HFFc6 (cell line): ENCODE measurements at regions not wholly inside any gene's neighbourhood (a gene's known extent, or its start where the extent isn't known, plus 50 kb on each side); places are given as distances from the start of the nearest gene placed in this dataset.
"Not testable (repeated sequence)": the region's sequence is repeated elsewhere in the genome, so short reads cannot be mapped to it uniquely, and the experiment has no call there.

ENCODE experiments used
- DNase-seq: peaks from one replicate; pipeline ENCODE4 v3.0.0-alpha.2; 2018
- H3K27ac Mint-ChIP-seq: 2 replicates; pipeline ENCODE4 v1.8.0; 2020; ENCODE audit warnings: mild to moderate bottlenecking, mixed read lengths
- H3K27me3 Mint-ChIP-seq: 2 replicates; pipeline ENCODE4 v1.8.0; 2021; ENCODE audit warnings: mild to moderate bottlenecking, moderate library complexity, mixed read lengths; ENCODE audit not compliant: insufficient read depth
- H3K36me3 Mint-ChIP-seq: 2 replicates; pipeline ENCODE4 v1.8.0; 2021; ENCODE audit warnings: low read depth, mixed read lengths
- H3K4me1 Mint-ChIP-seq: 2 replicates; pipeline ENCODE4 v1.8.0; 2020; ENCODE audit warnings: low read depth, mixed read lengths
- H3K4me3 Mint-ChIP-seq: 2 replicates; pipeline ENCODE4 v1.8.0; 2020; ENCODE audit warnings: mild to moderate bottlenecking, moderate library complexity, mixed read lengths
- H3K9me3 Mint-ChIP-seq: 2 replicates; pipeline ENCODE4 v1.8.0; 2020; ENCODE audit warnings: mild to moderate bottlenecking, mixed read lengths
- CTCF ChIP-seq: fragments of 200-600 bp; sonication (generic); IDR thresholded peaks from 2 replicates; pipeline ENCODE4 v1.5.0; 2021; ENCODE audit warnings: antibody characterized with exemption, mild to moderate bottlenecking

GRCh38 chr16:17031484-17032268 lies 439.1 kb downstream of the XYLT1 start:
- no peak for TF ChIP-seq CTCF
- Mint-ChIP-seq H3K27me3 (no peaks in the 10 kb centered on the region), H3K4me3 (no peak overlapping the region), H3K27ac (no peak overlapping the region), H3K36me3 (no peaks in the 10 kb centered on the region), H3K9me3 (no peaks in the 10 kb centered on the region), H3K4me1 (no peaks in the 10 kb centered on the region)
- no peak for DNase-seq

DNA sequence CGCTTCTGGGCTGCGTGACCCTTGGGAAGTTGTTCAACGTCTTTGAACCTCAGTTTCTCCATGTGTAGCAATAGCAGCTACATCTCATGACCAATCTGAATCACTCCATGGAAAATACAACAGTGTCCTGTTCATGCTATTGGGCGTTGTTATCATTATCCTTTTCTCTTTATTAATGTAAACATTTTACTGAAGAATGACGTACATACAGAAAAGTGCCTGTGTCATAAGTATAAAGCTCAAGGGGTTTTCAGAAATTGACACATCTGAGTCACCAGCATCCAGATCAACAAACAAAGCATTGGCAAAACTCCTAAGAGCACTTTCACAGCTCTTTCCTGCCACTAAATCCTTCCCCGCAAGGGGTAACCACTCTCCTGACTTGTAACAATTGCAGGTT lies 438.4 kb downstream of the XYLT1 start:
- no peak overlapping the region for H3K27ac Mint-ChIP-seq
- H3K27me3 Mint-ChIP-seq, result no peaks in the 10 kb centered on the region
- no peak for TF ChIP-seq CTCF
- no peaks in the 10 kb centered on the region for H3K36me3 Mint-ChIP-seq
- H3K4me1 Mint-ChIP-seq, result no peaks in the 10 kb centered on the region
- H3K9me3 Mint-ChIP-seq, result no peaks in the 10 kb centered on the region
- H3K4me3 Mint-ChIP-seq, result no peak overlapping the region
- no peak for DNase-seq

DNA sequence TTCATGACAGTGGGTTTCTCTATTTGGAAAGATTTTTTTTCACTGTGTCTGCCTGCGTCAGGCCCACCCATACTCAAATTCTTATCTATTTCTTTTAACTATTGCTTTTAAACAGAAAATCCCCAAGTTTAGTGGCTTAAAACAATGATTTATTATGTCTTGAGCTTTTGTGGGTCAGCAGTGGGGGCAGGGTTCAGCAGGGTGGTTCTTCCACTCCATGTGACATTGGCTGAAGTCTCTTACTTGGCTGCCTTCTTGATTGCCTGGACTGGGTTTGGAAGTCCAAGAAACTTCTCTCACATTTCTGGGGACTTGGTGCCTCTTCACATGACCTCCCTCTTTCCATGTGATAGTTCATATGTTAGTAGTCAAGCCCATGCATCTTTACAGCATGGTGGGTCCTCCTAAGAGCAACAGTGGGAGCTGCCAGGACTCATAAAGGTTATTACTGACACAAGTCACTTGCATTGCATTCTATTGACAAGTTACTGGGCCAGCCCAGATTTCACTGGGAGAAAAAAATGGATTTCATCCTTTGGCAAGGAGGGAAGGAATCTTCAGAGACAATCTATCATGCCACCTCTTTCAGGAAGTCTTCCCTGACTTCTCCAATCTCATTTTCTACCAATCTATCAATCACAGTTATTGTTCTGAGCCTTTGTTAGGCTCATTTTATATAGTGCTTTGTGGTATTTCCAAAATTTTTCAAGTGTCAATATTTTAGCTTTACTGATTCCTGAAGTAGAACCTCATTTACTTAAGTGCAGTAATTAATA lies 436.1 kb downstream of the XYLT1 start:
- no peaks in the 10 kb centered on the region for H3K36me3 Mint-ChIP-seq
- no peaks in the 10 kb centered on the region for H3K4me1 Mint-ChIP-seq
- H3K9me3 Mint-ChIP-seq, result no peaks in the 10 kb centered on the region
- H3K27me3 Mint-ChIP-seq, result no peaks in the 10 kb centered on the region
- no peak for TF ChIP-seq CTCF
- no peak overlapping the region for H3K27ac Mint-ChIP-seq
- no peak overlapping the region for H3K4me3 Mint-ChIP-seq
- no peak for DNase-seq

DNA sequence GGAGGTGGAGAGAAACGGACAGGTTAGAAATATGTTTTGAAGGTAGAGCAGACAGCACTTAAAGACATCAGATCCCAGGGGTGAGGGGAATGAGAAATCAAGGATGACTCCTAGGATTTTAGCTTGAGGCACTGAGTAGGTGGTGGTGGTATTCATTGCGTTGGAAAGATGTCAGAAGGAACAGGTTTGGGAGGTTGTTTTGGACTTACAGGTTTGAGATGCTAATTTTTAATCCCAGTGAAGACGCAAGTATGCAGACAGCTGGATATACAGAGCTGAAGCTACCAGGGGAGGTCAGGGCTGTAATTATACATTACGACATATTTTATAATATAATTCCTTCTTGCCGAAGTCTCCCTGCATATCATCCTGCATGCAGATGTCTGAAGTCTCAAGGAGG lies 433.3 kb downstream of the XYLT1 start:
- no peaks in the 10 kb centered on the region for H3K27me3 Mint-ChIP-seq
- H3K9me3 Mint-ChIP-seq, result no peaks in the 10 kb centered on the region
- no peaks in the 10 kb centered on the region for H3K36me3 Mint-ChIP-seq
- no peak overlapping the region for H3K27ac Mint-ChIP-seq
- H3K4me3 Mint-ChIP-seq, result no peak overlapping the region
- TF ChIP-seq CTCF, result no peak
- no peak for DNase-seq
- no peaks in the 10 kb centered on the region for H3K4me1 Mint-ChIP-seq

- no peaks in the 10 kb centered on the region for H3K27me3 Mint-ChIP-seq
- no peaks in the 10 kb centered on the region for H3K4me1 Mint-ChIP-seq
- H3K4me3 Mint-ChIP-seq, result no peak overlapping the region
- no peaks in the 10 kb centered on the region for H3K36me3 Mint-ChIP-seq
- TF ChIP-seq CTCF, result no peak
- no peaks in the 10 kb centered on the region for H3K9me3 Mint-ChIP-seq
- no peak overlapping the region for H3K27ac Mint-ChIP-seq
- no peak for DNase-seq
These were observed 432.3 kb downstream of the XYLT1 start for GRCh38 chr16:17038415-17038814.

- H3K9me3 Mint-ChIP-seq, H3K4me3 Mint-ChIP-seq, H3K27me3 Mint-ChIP-seq, H3K4me1 Mint-ChIP-seq, DNase-seq, H3K27ac Mint-ChIP-seq, H3K36me3 Mint-ChIP-seq: not testable (repeated sequence)
These were observed 421.7 kb downstream of the XYLT1 start for GRCh38 chr16:17049109-17049508.
